SK-N-SH (cell line): ENCODE measurements at regions not wholly inside any gene's neighbourhood (a gene's known extent, or its start where the extent isn't known, plus 50 kb on each side); places are given as distances from the start of the nearest gene placed in this dataset.

Experiments
- CTCF ChIA-PET: fragments of 300-600, 350-600 bp; formaldehyde crosslinking; extraction: SDS; loops from one replicate; lab custom pipeline; 2021; lab: Yijun Ruan, JAX
- POLR2A ChIA-PET: fragments of 350-600 bp; sonication (Branson Sonifier 250); formaldehyde crosslinking; extraction: SDS; loops from one replicate; lab custom pipeline; 2020; ENCODE audit warnings: antibody characterized with exemption, inconsistent platforms; lab: Yijun Ruan, JAX
- DNase-seq: peaks from one replicate; pipeline ENCODE4 v3.0.0; 2012
- H2AFZ ChIP-seq: fragments of 200-600 bp; sonication (generic); 2 replicates; pipeline ENCODE4 v1.8.1; 2016; ENCODE audit warnings: antibody characterized with exemption, mild to moderate bottlenecking, low read depth
- H3F3A ChIP-seq: fragments of 200-600 bp; sonication (generic); replicated peaks from 2 replicates; pipeline ENCODE3; 2016; ENCODE audit warnings: antibody characterized with exemption, mild to moderate bottlenecking; ENCODE audit not compliant: insufficient read depth
- H3K27ac ChIP-seq, 2 experiments: fragments of 200-500 bp in 1 of 2; fragments of 200-600 bp in 1 of 2; sonication (Bioruptor generic) in 1 of 2; sonication (generic), shearing (Covaris generic) in 1 of 2; 2 replicates each; pipeline versions ENCODE4 v1.5.1 to v1.6.1; 2014 to 2016; ENCODE audit warnings: low read depth in 2 of 2, inconsistent platforms in 1 of 2, low read length in 1 of 2, mild to moderate bottlenecking in 1 of 2, mixed read lengths in 1 of 2
- H3K27me3 ChIP-seq: fragments of 200-600 bp; sonication (generic), shearing (Covaris generic); 2 replicates; pipeline ENCODE4 v1.6.1; 2016; ENCODE audit warnings: mixed run types; ENCODE audit not compliant: insufficient read depth
- H3K36me3 ChIP-seq, 2 experiments: fragments of 200-500 bp in 1 of 2; fragments of 200-600 bp in 1 of 2; sonication (Bioruptor generic) in 1 of 2; sonication (generic) in 1 of 2; replicated peaks in 1 of 2; 2 replicates each; pipeline versions ENCODE3 to v1.5.1; 2014 to 2016; ENCODE audit warnings: low read length in 1 of 2, mild to moderate bottlenecking in 1 of 2; ENCODE audit not compliant: insufficient read depth in 2 of 2, control insufficient read depth in 1 of 2
- H3K4me1 ChIP-seq, 2 experiments: fragments of 200-500 bp in 1 of 2; fragments of 200-600 bp in 1 of 2; sonication (Bioruptor generic) in 1 of 2; sonication (generic), shearing (Covaris generic) in 1 of 2; 2 replicates each; pipeline versions ENCODE4 v1.5.1 to v1.6.1; 2014 to 2016; ENCODE audit warnings: low read depth in 1 of 2, low read length in 1 of 2, mixed run types in 1 of 2; ENCODE audit not compliant: insufficient read depth in 2 of 2, control insufficient read depth in 1 of 2
- H3K4me2 ChIP-seq: fragments of 200-600 bp; sonication (generic), shearing (Covaris generic); 2 replicates; pipeline ENCODE4 v1.6.1; 2017; ENCODE audit warnings: mixed run types
- H3K4me3 ChIP-seq, 2 experiments: fragments of 200-500 bp in 1 of 2; fragments of 200-600 bp in 1 of 2; sonication (Bioruptor generic) in 1 of 2; sonication (generic), shearing (Covaris generic) in 1 of 2; 2 replicates each; pipeline versions ENCODE4 v1.5.1 to v1.8.1; 2014 to 2016; ENCODE audit warnings: low read depth in 2 of 2, inconsistent platforms in 1 of 2, low read length in 1 of 2, mild to moderate bottlenecking in 1 of 2, mixed read lengths in 1 of 2, moderate library complexity in 1 of 2
- H3K79me2 ChIP-seq: fragments of 200-600 bp; sonication (generic); 2 replicates; pipeline ENCODE4 v1.8.1; 2017; ENCODE audit warnings: mild to moderate bottlenecking; ENCODE audit not compliant: insufficient read depth
- H3K9ac ChIP-seq: fragments of 200-600 bp; sonication (generic); 2 replicates; pipeline ENCODE4 v1.6.1; 2017; ENCODE audit warnings: mixed run types
- H3K9me2 ChIP-seq: fragments of 200-600 bp; sonication (generic); 2 replicates; pipeline ENCODE4 v1.6.1; 2017; ENCODE audit warnings: mixed run types
- H3K9me3 ChIP-seq: fragments of 200-600 bp; sonication (generic); 2 replicates; pipeline ENCODE4 v1.6.1; 2017; ENCODE audit warnings: mixed run types, mild to moderate bottlenecking, moderate library complexity
- H4K20me1 ChIP-seq: fragments of 200-600 bp; sonication (generic); 2 replicates; pipeline ENCODE4 v1.6.1; 2017; ENCODE audit warnings: mild to moderate bottlenecking, mixed run types; ENCODE audit not compliant: insufficient read depth
- ELF1 ChIP-seq: IDR thresholded peaks from 2 replicates; pipeline ENCODE4 v1.4.0; 2012
- EP300 ChIP-seq, 2 experiments: IDR thresholded peaks; 2 replicates each; pipeline versions ENCODE4 v1.4.0 to v1.6.1; 2012; ENCODE audit warnings: borderline replicate concordance in 1 of 2, low read depth in 1 of 2, low read length in 1 of 2
- FOXJ3 ChIP-seq: sonication (generic); formaldehyde crosslinking; IDR thresholded peaks from 2 replicates; pipeline ENCODE4 v1.5.1; 2020; ENCODE audit warnings: mild to moderate bottlenecking, missing genetic modification reagents
- GABPA ChIP-seq: IDR thresholded peaks from 2 replicates; pipeline ENCODE4 v1.4.0; 2012; ENCODE audit warnings: low read depth, mild to moderate bottlenecking
- JUND ChIP-seq: IDR thresholded peaks from 2 replicates; pipeline ENCODE4 v1.4.0; 2012
- RXRA ChIP-seq: IDR thresholded peaks from 2 replicates; pipeline ENCODE4 v1.4.0; 2012; ENCODE audit warnings: low read depth, mild to moderate bottlenecking, borderline replicate concordance
- TCF12 ChIP-seq: IDR thresholded peaks from 2 replicates; pipeline ENCODE4 v1.4.0; 2012
- WGBS: methylation state at CpG from one replicate; pipeline ENCODE4 v1.1.6; 2017; ENCODE audit warnings: low lambda C conversion rate; 5-methylcytosine and 5-hydroxymethylcytosine counted together
- TF ChIP-seq, protein P1 (sequence below): fragments of 200-600 bp; sonication (generic); IDR thresholded peaks from 2 replicates; pipeline ENCODE4 v1.6.1; 2017; ENCODE audit warnings: antibody characterized with exemption, mild to moderate bottlenecking, moderate library complexity
- TF ChIP-seq, protein P2 (sequence below): IDR thresholded peaks from 2 replicates; pipeline ENCODE4 v1.6.1; 2012; ENCODE audit warnings: mild to moderate bottlenecking, low read depth, low read length, moderate library complexity
- TF ChIP-seq, protein P3 (sequence below): IDR thresholded peaks from 2 replicates; pipeline ENCODE4; 2012
- TF ChIP-seq, protein P4 (sequence below): IDR thresholded peaks from 2 replicates; pipeline ENCODE4 v1.4.0; 2012; ENCODE audit warnings: low read depth, borderline replicate concordance
- TF ChIP-seq, protein P5 (sequence below): IDR thresholded peaks from 2 replicates; pipeline ENCODE4 v1.4.0; 2012; ENCODE audit warnings: low read depth, borderline replicate concordance

DNA sequence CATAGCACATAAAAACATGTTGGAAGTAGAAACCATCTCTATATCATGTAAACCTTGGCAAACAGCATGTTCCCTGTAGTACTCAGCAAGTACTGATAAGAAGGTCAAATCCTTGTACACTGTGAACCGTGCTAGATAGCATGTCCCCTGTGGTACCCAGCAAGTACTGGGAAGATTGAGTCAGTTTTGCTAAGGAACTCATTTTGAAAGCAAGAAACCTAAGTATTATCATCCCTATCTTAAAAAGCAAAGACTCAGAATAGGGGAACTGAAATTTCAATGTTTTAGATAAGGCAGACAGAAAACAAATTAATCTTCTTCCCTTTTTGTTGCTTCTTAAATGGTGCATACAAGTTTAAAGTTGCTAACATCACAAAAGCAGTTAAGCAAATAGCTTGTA is 180.2 kb downstream of the RBM46 start:
- H3K27me3 ChIP-seq, result no peaks in the 10 kb centered on the region
- H3K79me2 ChIP-seq, result no peaks in the 10 kb centered on the region
- no peak overlapping the region for H3K4me2 ChIP-seq
- ChIA-PET POLR2A (no interaction called here), CTCF (interaction anchor here (1.3 to 2.3 kb wide), 2 partner anchors 11 to 20 kb away, joined by 3 to 8 read pairs; no protein-coding TSS in a partner anchor)
- H2AFZ ChIP-seq, result no peak overlapping the region
- TF ChIP-seq, protein P1, sequence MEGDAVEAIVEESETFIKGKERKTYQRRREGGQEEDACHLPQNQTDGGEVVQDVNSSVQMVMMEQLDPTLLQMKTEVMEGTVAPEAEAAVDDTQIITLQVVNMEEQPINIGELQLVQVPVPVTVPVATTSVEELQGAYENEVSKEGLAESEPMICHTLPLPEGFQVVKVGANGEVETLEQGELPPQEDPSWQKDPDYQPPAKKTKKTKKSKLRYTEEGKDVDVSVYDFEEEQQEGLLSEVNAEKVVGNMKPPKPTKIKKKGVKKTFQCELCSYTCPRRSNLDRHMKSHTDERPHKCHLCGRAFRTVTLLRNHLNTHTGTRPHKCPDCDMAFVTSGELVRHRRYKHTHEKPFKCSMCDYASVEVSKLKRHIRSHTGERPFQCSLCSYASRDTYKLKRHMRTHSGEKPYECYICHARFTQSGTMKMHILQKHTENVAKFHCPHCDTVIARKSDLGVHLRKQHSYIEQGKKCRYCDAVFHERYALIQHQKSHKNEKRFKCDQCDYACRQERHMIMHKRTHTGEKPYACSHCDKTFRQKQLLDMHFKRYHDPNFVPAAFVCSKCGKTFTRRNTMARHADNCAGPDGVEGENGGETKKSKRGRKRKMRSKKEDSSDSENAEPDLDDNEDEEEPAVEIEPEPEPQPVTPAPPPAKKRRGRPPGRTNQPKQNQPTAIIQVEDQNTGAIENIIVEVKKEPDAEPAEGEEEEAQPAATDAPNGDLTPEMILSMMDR, result no peak
- TF ChIP-seq, protein P2, sequence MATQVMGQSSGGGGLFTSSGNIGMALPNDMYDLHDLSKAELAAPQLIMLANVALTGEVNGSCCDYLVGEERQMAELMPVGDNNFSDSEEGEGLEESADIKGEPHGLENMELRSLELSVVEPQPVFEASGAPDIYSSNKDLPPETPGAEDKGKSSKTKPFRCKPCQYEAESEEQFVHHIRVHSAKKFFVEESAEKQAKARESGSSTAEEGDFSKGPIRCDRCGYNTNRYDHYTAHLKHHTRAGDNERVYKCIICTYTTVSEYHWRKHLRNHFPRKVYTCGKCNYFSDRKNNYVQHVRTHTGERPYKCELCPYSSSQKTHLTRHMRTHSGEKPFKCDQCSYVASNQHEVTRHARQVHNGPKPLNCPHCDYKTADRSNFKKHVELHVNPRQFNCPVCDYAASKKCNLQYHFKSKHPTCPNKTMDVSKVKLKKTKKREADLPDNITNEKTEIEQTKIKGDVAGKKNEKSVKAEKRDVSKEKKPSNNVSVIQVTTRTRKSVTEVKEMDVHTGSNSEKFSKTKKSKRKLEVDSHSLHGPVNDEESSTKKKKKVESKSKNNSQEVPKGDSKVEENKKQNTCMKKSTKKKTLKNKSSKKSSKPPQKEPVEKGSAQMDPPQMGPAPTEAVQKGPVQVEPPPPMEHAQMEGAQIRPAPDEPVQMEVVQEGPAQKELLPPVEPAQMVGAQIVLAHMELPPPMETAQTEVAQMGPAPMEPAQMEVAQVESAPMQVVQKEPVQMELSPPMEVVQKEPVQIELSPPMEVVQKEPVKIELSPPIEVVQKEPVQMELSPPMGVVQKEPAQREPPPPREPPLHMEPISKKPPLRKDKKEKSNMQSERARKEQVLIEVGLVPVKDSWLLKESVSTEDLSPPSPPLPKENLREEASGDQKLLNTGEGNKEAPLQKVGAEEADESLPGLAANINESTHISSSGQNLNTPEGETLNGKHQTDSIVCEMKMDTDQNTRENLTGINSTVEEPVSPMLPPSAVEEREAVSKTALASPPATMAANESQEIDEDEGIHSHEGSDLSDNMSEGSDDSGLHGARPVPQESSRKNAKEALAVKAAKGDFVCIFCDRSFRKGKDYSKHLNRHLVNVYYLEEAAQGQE, result no peak
- TF ChIP-seq, protein P3, sequence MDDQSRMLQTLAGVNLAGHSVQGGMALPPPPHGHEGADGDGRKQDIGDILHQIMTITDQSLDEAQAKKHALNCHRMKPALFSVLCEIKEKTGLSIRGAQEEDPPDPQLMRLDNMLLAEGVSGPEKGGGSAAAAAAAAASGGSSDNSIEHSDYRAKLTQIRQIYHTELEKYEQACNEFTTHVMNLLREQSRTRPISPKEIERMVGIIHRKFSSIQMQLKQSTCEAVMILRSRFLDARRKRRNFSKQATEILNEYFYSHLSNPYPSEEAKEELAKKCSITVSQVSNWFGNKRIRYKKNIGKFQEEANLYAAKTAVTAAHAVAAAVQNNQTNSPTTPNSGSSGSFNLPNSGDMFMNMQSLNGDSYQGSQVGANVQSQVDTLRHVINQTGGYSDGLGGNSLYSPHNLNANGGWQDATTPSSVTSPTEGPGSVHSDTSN, result no peak
- TF ChIP-seq, protein P4, sequence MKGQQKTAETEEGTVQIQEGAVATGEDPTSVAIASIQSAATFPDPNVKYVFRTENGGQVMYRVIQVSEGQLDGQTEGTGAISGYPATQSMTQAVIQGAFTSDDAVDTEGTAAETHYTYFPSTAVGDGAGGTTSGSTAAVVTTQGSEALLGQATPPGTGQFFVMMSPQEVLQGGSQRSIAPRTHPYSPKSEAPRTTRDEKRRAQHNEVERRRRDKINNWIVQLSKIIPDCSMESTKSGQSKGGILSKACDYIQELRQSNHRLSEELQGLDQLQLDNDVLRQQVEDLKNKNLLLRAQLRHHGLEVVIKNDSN, result no peak
- TF ChIP-seq TCF12, result no peak
- TF ChIP-seq EP300 (IDR thresholded peaks at IDR 0.05; ENCODE audit: borderline replicate concordance in 1 of 2, low read depth in 1 of 2, low read length in 1 of 2), result no peak
- no peak for TF ChIP-seq RXRA
- TF ChIP-seq FOXJ3 (CRISPR knock-in tag), result no peak
- no peak for TF ChIP-seq JUND
- TF ChIP-seq, protein P5, sequence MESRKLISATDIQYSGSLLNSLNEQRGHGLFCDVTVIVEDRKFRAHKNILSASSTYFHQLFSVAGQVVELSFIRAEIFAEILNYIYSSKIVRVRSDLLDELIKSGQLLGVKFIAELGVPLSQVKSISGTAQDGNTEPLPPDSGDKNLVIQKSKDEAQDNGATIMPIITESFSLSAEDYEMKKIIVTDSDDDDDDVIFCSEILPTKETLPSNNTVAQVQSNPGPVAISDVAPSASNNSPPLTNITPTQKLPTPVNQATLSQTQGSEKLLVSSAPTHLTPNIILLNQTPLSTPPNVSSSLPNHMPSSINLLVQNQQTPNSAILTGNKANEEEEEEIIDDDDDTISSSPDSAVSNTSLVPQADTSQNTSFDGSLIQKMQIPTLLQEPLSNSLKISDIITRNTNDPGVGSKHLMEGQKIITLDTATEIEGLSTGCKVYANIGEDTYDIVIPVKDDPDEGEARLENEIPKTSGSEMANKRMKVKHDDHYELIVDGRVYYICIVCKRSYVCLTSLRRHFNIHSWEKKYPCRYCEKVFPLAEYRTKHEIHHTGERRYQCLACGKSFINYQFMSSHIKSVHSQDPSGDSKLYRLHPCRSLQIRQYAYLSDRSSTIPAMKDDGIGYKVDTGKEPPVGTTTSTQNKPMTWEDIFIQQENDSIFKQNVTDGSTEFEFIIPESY, result no peak
- no peak for TF ChIP-seq GABPA
- no peak for TF ChIP-seq ELF1
- H3K9me3 ChIP-seq, result 0 out of 2 replicates have a peak, but pooled peaks cover 6% of the 10 kb centered on the region
- WGBS, result 9% methylated on average over 1 of the region's 1 CpG
- DNase-seq, result no peak
- no peak overlapping the region for H3K4me3 ChIP-seq
- H3K27ac ChIP-seq, result no peak overlapping the region
- H4K20me1 ChIP-seq, result no peaks in the 10 kb centered on the region
- H3K9me2 ChIP-seq, result no peaks in the 10 kb centered on the region
- H3F3A ChIP-seq, result no peaks in the 10 kb centered on the region
- H3K9ac ChIP-seq, result no peak overlapping the region
- H3K36me3 ChIP-seq, result no peaks in the 10 kb centered on the region
- H3K4me1 ChIP-seq, result peaks cover 0 to 3% of the 10 kb centered on the region in 2 experiments; a peak in 1 of 4 replicates
